ENCODE measurements at regions not wholly inside any gene's neighbourhood (a gene's known extent, or its start where the extent isn't known, plus 50 kb on each side); places are given as distances from the start of the nearest gene placed in this dataset.

- no peak for TF ChIP-seq CTCF (conservative IDR thresholded peaks at IDR 0.05; ENCODE audit: low read depth, low read length)
- no peak for TF ChIP-seq EZH2 (IDR thresholded peaks at IDR 0.05; ENCODE audit: borderline replicate concordance, low read depth, low read length, poor library complexity, severe bottlenecking)
Observed at GRCh38 chr3:162525771-162526170, 1029.2 kb downstream of the OTOL1 start.

Data from A673 (cell line).